ENCODE measurements at regions not wholly inside any gene's neighbourhood (a gene's known extent, or its start where the extent isn't known, plus 50 kb on each side); places are given as distances from the start of the nearest gene placed in this dataset.

DNA sequence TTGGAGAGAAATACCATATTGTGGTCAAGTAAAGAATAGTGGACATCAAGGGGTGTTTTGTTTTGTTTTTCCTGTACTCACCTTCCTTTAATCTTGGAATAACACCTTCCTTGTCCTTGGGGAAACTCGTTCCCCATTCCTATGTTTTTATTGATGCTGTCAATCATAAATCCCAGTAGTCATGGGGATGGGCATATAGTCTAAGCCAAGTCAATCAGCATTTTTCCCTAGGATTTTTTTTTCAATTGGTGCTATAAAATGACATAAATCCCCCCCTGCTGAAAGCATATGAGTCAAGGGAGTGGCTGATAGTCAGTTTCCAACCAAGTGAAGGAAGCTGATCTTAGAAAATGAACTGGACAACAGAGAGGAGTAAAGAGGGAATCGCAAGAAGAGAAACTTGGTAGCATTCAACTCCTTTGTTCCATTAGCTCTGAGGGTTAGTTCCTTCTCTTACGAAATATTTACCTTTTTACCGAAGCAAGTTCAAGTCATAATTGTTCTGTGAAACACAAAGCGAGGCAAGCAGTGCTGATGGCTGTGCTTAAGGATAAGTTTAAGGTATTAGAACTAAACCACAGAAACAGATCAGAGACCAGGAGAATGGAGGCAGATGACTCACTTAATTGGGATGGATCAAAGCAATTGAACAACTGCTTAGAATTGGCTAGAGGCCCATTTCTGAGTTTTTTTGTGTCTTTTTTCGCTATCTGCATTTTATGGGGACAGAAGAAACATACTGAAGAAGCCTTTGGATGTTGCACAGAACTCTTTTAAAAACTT, 218.6 kb downstream of the SEMA6A start:
- H3K4me3 ChIP-seq (ENCODE audit: low read depth, low read length): no peak overlapping the region
- DNase-seq (ENCODE audit: low read depth): no peak
- TF ChIP-seq POLR2A (IDR thresholded peaks at IDR 0.05; ENCODE audit: extremely low read depth, insufficient read length) (no peak), MYC (IDR thresholded peaks at IDR 0.05; ENCODE audit: low read depth, low read length) (no peak)
- TF ChIP-seq, protein P1, sequence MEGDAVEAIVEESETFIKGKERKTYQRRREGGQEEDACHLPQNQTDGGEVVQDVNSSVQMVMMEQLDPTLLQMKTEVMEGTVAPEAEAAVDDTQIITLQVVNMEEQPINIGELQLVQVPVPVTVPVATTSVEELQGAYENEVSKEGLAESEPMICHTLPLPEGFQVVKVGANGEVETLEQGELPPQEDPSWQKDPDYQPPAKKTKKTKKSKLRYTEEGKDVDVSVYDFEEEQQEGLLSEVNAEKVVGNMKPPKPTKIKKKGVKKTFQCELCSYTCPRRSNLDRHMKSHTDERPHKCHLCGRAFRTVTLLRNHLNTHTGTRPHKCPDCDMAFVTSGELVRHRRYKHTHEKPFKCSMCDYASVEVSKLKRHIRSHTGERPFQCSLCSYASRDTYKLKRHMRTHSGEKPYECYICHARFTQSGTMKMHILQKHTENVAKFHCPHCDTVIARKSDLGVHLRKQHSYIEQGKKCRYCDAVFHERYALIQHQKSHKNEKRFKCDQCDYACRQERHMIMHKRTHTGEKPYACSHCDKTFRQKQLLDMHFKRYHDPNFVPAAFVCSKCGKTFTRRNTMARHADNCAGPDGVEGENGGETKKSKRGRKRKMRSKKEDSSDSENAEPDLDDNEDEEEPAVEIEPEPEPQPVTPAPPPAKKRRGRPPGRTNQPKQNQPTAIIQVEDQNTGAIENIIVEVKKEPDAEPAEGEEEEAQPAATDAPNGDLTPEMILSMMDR (IDR thresholded peaks at IDR 0.05; ENCODE audit: low read depth, low read length): no peak
- TF ChIP-seq, protein P2, sequence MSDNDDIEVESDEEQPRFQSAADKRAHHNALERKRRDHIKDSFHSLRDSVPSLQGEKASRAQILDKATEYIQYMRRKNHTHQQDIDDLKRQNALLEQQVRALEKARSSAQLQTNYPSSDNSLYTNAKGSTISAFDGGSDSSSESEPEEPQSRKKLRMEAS (IDR thresholded peaks at IDR 0.05; ENCODE audit: low read depth, low read length): no peak

DNA sequence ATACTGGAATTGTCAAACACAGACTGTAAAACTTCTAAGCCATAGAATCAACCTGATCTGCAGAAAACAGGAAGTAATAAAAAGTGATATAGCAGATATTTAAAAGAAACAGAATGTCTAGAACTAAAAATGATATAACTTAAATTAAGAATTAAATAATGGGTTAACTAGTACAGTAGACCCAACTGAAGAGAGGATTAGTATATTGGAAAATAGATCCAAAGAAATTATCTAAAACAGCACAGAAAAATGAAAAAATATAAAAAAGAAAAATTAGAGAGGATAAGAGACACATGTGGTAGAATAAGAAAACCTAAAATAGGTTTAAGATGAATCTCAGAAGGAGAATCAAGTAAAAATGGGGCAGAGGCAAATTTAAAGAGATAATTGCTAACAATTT, 219.9 kb downstream of the SEMA6A start:
- TF ChIP-seq, protein P2 (IDR thresholded peaks at IDR 0.05; ENCODE audit: low read depth, low read length): no peak
- no peak for TF ChIP-seq POLR2A (IDR thresholded peaks at IDR 0.05; ENCODE audit: extremely low read depth, insufficient read length)
- TF ChIP-seq, protein P1 (IDR thresholded peaks at IDR 0.05; ENCODE audit: low read depth, low read length): no peak
- no peak for TF ChIP-seq MYC (IDR thresholded peaks at IDR 0.05; ENCODE audit: low read depth, low read length)
- DNase-seq (ENCODE audit: low read depth): no peak
- H3K4me3 ChIP-seq (ENCODE audit: low read depth, low read length): no peak overlapping the region

DNA sequence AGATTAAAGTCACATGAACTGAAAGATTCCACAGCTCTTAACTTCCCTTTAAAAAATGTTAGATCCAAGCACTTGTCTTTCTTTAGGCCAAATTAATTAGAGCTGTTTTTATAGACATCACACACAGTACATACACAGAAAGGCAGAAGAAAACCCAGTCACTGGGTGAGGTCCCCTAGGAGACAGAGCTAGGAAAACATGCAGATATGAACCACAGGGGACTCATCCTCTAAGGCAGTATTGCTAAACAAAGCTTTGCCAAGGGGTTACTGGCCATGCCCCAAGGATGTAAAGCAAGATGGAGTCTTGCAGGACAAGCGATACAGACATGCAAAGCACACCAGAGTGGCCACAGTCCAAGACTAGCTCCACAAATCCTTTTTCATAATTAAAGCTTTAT, 227.0 kb downstream of the SEMA6A start:
- H3K4me3 ChIP-seq (ENCODE audit: low read depth, low read length): no peak overlapping the region
- no peak for DNase-seq (ENCODE audit: low read depth)
- TF ChIP-seq, protein P1 (IDR thresholded peaks at IDR 0.05; ENCODE audit: low read depth, low read length): no peak
- TF ChIP-seq POLR2A (IDR thresholded peaks at IDR 0.05; ENCODE audit: extremely low read depth, insufficient read length): no peak
- TF ChIP-seq, protein P2 (IDR thresholded peaks at IDR 0.05; ENCODE audit: low read depth, low read length): no peak
- TF ChIP-seq MYC (IDR thresholded peaks at IDR 0.05; ENCODE audit: low read depth, low read length): no peak

DNA sequence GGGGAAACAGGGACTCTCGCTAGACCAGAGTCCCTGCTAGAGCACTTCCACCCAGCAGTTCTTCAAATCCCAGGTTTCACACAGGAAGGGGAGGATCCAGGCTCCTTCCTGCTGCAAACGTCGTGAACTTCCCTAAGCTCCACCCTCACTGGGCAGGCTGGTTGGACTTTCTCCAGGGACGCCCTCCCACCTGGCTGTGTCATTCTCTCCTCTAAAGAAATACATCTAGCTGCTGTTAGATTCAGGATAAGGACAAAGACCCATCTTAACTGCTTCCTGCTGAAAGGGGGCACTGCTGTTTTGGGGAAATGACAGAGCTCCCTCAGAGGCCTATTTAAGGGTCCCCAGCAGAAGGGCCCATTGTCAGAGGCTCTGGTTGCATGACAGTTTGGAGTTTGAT, 230.7 kb downstream of the SEMA6A start:
- H3K4me3 ChIP-seq (ENCODE audit: low read depth, low read length): no peak overlapping the region
- peak; percentile 1 for DNase-seq (ENCODE audit: low read depth)
- no peak for TF ChIP-seq POLR2A (IDR thresholded peaks at IDR 0.05; ENCODE audit: extremely low read depth, insufficient read length)
- TF ChIP-seq MYC (IDR thresholded peaks at IDR 0.05; ENCODE audit: low read depth, low read length): no peak
- TF ChIP-seq, protein P2 (IDR thresholded peaks at IDR 0.05; ENCODE audit: low read depth, low read length): no peak
- TF ChIP-seq, protein P1 (IDR thresholded peaks at IDR 0.05; ENCODE audit: low read depth, low read length): no peak

Measured in NB4 (cell line).